HFF-Myc (cell line): ENCODE measurements at regions not wholly inside any gene's neighbourhood (a gene's known extent, or its start where the extent isn't known, plus 50 kb on each side); places are given as distances from the start of the nearest gene placed in this dataset.

ENCODE experiments used
- DNase-seq: peaks from one replicate; pipeline ENCODE4 v3.0.0-alpha.2; 2011; ENCODE audit warnings: low read depth; ENCODE audit errors: extremely low read depth
- H3K4me3 ChIP-seq: replicated peaks from 2 replicates; pipeline ENCODE4 v1.5.1; 2011; ENCODE audit warnings: low read depth, mild to moderate bottlenecking, control low read depth, low read length
- CTCF ChIP-seq: IDR thresholded peaks from 2 replicates; pipeline ENCODE4 v1.5.1; 2012; ENCODE audit warnings: mild to moderate bottlenecking, low read depth, low read length, control low read depth; ENCODE audit errors: missing control alignments

GRCh38 chr5:6818594-6819511, 105.6 kb downstream of the TENT4A start:
- TF ChIP-seq CTCF: no peak
- H3K4me3 ChIP-seq: no peak overlapping the region
- DNase-seq: no peak

GRCh38 chr5:6819521-6819920, 106.3 kb downstream of the TENT4A start:
- TF ChIP-seq CTCF: no peak
- no peak overlapping the region for H3K4me3 ChIP-seq
- no peak for DNase-seq

GRCh38 chr5:6820851-6821479, 107.7 kb downstream of the TENT4A start:
- peak; percentile 15 for DNase-seq
- H3K4me3 ChIP-seq: no peak overlapping the region
- TF ChIP-seq CTCF: peak; percentile 71

GRCh38 chr5:6822068-6822467, 108.8 kb downstream of the TENT4A start:
- H3K4me3 ChIP-seq: no peak overlapping the region
- no peak for DNase-seq
- no peak for TF ChIP-seq CTCF

GRCh38 chr5:6822556-6823343, 109.5 kb downstream of the TENT4A start:
- TF ChIP-seq CTCF: no peak
- no peak overlapping the region for H3K4me3 ChIP-seq
- DNase-seq: no peak

- DNase-seq: no peak
- TF ChIP-seq CTCF: no peak
- no peak overlapping the region for H3K4me3 ChIP-seq
These were observed 110.8 kb downstream of the TENT4A start for GRCh38 chr5:6823996-6824395.
